HG02571 (cell line): ENCODE measurements at regions not wholly inside any gene's neighbourhood (a gene's known extent, or its start where the extent isn't known, plus 50 kb on each side); places are given as distances from the start of the nearest gene placed in this dataset.
"Not testable (repeated sequence)": the region's sequence is repeated elsewhere in the genome, so short reads cannot be mapped to it uniquely, and the experiment has no call there.

Experiments used
- ATAC-seq: cut with Tn5 transposase; IDR thresholded peaks from one replicate; pipeline ENCODE4 v1.9.1; 2021; ENCODE audit warnings: mild to moderate bottlenecking, moderate library complexity; ENCODE audit not compliant: unreplicated experiment

- no peak for ATAC-seq
These were observed 419.2 kb downstream of the NR4A2 start for GRCh38 chr2:155913356-155913755.

- ATAC-seq: no peak
These were observed 424.0 kb downstream of the NR4A2 start for GRCh38 chr2:155908567-155908966.

- ATAC-seq: no peak
These were observed 425.3 kb downstream of the NR4A2 start for GRCh38 chr2:155907211-155907610.

- no peak for ATAC-seq
These were observed 426.9 kb downstream of the NR4A2 start for GRCh38 chr2:155905657-155906056.

GRCh38 chr2:155904720-155905119 lies 427.8 kb downstream of the NR4A2 start:
- no peak for ATAC-seq

GRCh38 chr2:155902635-155903034 lies 429.9 kb downstream of the NR4A2 start:
- no peak for ATAC-seq

- ATAC-seq: no peak
These were observed 437.5 kb downstream of the NR4A2 start for GRCh38 chr2:155895016-155895415.

GRCh38 chr2:155880382-155880781 lies 452.1 kb downstream of the NR4A2 start:
- ATAC-seq: not testable (repeated sequence)

- not testable (repeated sequence) for ATAC-seq
These were observed 452.6 kb downstream of the NR4A2 start for GRCh38 chr2:155879900-155880299.

- no peak for ATAC-seq
These were observed 460.1 kb downstream of the NR4A2 start for GRCh38 chr2:155872396-155872795.

GRCh38 chr2:155871940-155872339 lies 460.6 kb downstream of the NR4A2 start:
- no peak for ATAC-seq

GRCh38 chr2:155867564-155867963 lies 465.0 kb downstream of the NR4A2 start:
- no peak for ATAC-seq

- no peak for ATAC-seq
These were observed 466.0 kb downstream of the NR4A2 start for GRCh38 chr2:155866477-155866876.

GRCh38 chr2:155852156-155852555 lies 480.4 kb downstream of the NR4A2 start:
- no peak for ATAC-seq

GRCh38 chr2:155846259-155846658 lies 486.3 kb downstream of the NR4A2 start:
- no peak for ATAC-seq

- ATAC-seq: no peak
These were observed 488.1 kb downstream of the NR4A2 start for GRCh38 chr2:155844461-155844860.

- no peak for ATAC-seq
These were observed 490.4 kb downstream of the NR4A2 start for GRCh38 chr2:155842103-155842502.

GRCh38 chr2:155841442-155841841 lies 491.1 kb downstream of the NR4A2 start:
- no peak for ATAC-seq

GRCh38 chr2:155840661-155841060 lies 491.9 kb downstream of the NR4A2 start:
- no peak for ATAC-seq

- no peak for ATAC-seq
These were observed 492.5 kb downstream of the NR4A2 start for GRCh38 chr2:155839991-155840390.

GRCh38 chr2:155839436-155839835 lies 493.1 kb downstream of the NR4A2 start:
- ATAC-seq: no peak

GRCh38 chr2:155836439-155836838 lies 496.1 kb downstream of the NR4A2 start:
- ATAC-seq: no peak

- ATAC-seq: no peak
These were observed 501.5 kb downstream of the NR4A2 start for GRCh38 chr2:155830817-155831579.
